NCI-H1417 (cell line): ENCODE measurements at regions not wholly inside any gene's neighbourhood (a gene's known extent, or its start where the extent isn't known, plus 50 kb on each side); places are given as distances from the start of the nearest gene placed in this dataset.

Experiments used
- DNase-seq, 3 experiments: peaks; one replicate each; lab custom pipeline; 2025; lab: John Stamatoyannopoulos, UW

GRCh38 chr22:23410411-23410810, 169.7 kb downstream of the IGLL1 start:
- no peak for DNase-seq

GRCh38 chr22:23409976-23410375, 170.1 kb downstream of the IGLL1 start:
- no peak for DNase-seq

- no peak for DNase-seq
Measured at GRCh38 chr22:23408321-23408720, 171.8 kb downstream of the IGLL1 start.

- no peak for DNase-seq
Measured at GRCh38 chr22:23405366-23405851, 174.7 kb downstream of the IGLL1 start.

GRCh38 chr22:23404689-23405365, 175.3 kb downstream of the IGLL1 start:
- DNase-seq: no peak

GRCh38 chr22:23403720-23404688, 176.1 kb downstream of the IGLL1 start:
- no peak for DNase-seq

- DNase-seq: no peak
Measured at GRCh38 chr22:23403152-23403719, 176.9 kb downstream of the IGLL1 start.

- peak in 1 of 3 experiments; percentile 88 for DNase-seq
Measured at GRCh38 chr22:23402275-23403151, 177.6 kb downstream of the IGLL1 start.

GRCh38 chr22:23401910-23402274, 178.2 kb downstream of the IGLL1 start:
- no peak for DNase-seq

- no peak for DNase-seq
Measured at GRCh38 chr22:23401111-23401909, 178.8 kb downstream of the IGLL1 start.

- DNase-seq: no peak
Measured at GRCh38 chr22:23400286-23400981, 179.7 kb downstream of the IGLL1 start.

GRCh38 chr22:23399367-23400285, 180.5 kb downstream of the IGLL1 start:
- DNase-seq: no peak

GRCh38 chr22:23398701-23399366, 181.3 kb downstream of the IGLL1 start:
- DNase-seq: peak in 2 of 3 experiments; percentile 2 to 4

GRCh38 chr22:23397613-23398567, 182.2 kb downstream of the IGLL1 start:
- no peak for DNase-seq

GRCh38 chr22:23397008-23397612, 183.0 kb downstream of the IGLL1 start:
- no peak for DNase-seq

- no peak for DNase-seq
Measured at GRCh38 chr22:23396362-23397007, 183.6 kb downstream of the IGLL1 start.
